ENCODE measurements at regions not wholly inside any gene's neighbourhood (a gene's known extent, or its start where the extent isn't known, plus 50 kb on each side); places are given as distances from the start of the nearest gene placed in this dataset.

DNA sequence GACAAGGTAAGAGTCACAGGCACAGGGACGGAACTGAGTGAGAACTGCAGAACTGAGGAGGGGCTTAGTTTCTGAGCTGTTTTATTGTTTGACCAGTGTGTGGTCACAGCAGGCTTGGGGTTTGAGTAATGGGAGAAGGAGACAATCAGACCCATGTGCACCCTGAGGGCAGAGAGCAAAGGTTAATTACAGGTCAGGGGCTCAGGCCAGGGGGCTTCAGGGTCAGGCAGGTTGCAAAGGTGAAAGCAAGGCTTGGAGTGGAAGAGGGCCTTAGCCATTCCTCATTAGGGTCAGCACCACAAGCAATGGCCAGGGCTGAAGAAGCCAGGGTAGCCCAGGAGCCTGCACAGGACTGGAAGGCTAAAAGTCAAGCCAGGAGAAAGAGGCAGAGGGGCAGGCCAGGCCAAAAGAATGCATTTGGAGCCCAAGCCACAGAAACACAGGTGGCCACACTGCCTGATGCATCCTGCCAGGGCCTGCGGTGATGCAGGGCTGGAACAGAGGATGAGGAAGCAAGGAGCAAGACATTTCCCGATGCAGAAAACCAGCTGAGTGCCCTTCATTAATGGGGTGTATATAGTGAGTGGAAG, 209.8 kb upstream of the GYPC start:
- TF ChIP-seq, protein P1, sequence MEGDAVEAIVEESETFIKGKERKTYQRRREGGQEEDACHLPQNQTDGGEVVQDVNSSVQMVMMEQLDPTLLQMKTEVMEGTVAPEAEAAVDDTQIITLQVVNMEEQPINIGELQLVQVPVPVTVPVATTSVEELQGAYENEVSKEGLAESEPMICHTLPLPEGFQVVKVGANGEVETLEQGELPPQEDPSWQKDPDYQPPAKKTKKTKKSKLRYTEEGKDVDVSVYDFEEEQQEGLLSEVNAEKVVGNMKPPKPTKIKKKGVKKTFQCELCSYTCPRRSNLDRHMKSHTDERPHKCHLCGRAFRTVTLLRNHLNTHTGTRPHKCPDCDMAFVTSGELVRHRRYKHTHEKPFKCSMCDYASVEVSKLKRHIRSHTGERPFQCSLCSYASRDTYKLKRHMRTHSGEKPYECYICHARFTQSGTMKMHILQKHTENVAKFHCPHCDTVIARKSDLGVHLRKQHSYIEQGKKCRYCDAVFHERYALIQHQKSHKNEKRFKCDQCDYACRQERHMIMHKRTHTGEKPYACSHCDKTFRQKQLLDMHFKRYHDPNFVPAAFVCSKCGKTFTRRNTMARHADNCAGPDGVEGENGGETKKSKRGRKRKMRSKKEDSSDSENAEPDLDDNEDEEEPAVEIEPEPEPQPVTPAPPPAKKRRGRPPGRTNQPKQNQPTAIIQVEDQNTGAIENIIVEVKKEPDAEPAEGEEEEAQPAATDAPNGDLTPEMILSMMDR (IDR thresholded peaks at IDR 0.05), result no peak
- Mint-ChIP-seq H3K27ac (no peak overlapping the region), H3K4me1 (no peaks in the 10 kb centered on the region), H3K36me3 (no peaks in the 10 kb centered on the region), H3K9me3 (peaks cover 3 to 12% (median 5%) of the 10 kb centered on the region in 7 donors), H3K4me3 (no peak overlapping the region), H3K27me3 (ENCODE audit: low read depth in 3 of 3) (peaks cover 0 to 6% (median 4%) of the 10 kb centered on the region in 3 donors)
- Histone ChIP-seq H3K9me3 (replicated peaks in 1 of 2; ENCODE audit: control insufficient read depth in 1 of 2, insufficient read depth in 1 of 2, low read length in 2 of 2) (peaks cover 0 to 7% of the 10 kb centered on the region in 2 donors), H3K4me1 (ENCODE audit: control insufficient read depth in 1 of 2, insufficient read depth in 2 of 2, low read length in 2 of 2) (no peaks in the 10 kb centered on the region), H3K4me3 (replicated peaks in 1 of 3; ENCODE audit: low read depth in 2 of 3, low read length in 3 of 3) (no peak overlapping the region), H3K79me2 (ENCODE audit: insufficient read depth, low read length) (no peaks in the 10 kb centered on the region), H2AFZ (ENCODE audit: insufficient read depth, low read depth, low read length, poor library complexity, severe bottlenecking) (no peak overlapping the region), H4K20me1 (ENCODE audit: insufficient read depth, low read length) (no peaks in the 10 kb centered on the region), H3K27ac (ENCODE audit: low read depth in 1 of 2, low read length in 2 of 2) (no peak overlapping the region), H3K9ac (ENCODE audit: insufficient read depth, low read length, poor library complexity, severe bottlenecking) (no peak overlapping the region), H3K27me3 (ENCODE audit: control insufficient read depth in 2 of 2, insufficient read depth in 2 of 2, low read length in 2 of 2) (no peaks in the 10 kb centered on the region), H3K36me3 (replicated peaks in 1 of 2; ENCODE audit: control insufficient read depth in 1 of 2, insufficient read depth in 2 of 2, low read length in 2 of 2) (no peaks in the 10 kb centered on the region), H3K4me2 (replicated peaks; ENCODE audit: extremely low read depth, low read length, poor library complexity, severe bottlenecking) (no peak overlapping the region)
- WGBS (ENCODE audit: insufficient coverage), result 88% methylated on average over 3 of the region's 3 CpGs
- intact Hi-C loops (cut with micrococcal nuclease), result no loop called here
- DNase-seq, result no peak

- H4K20me1 ChIP-seq (ENCODE audit: insufficient read depth, low read length), result no peaks in the 10 kb centered on the region
- no peaks in the 10 kb centered on the region for H3K36me3 ChIP-seq (replicated peaks in 1 of 2; ENCODE audit: control insufficient read depth in 1 of 2, insufficient read depth in 2 of 2, low read length in 2 of 2)
- peaks cover 0 to 5% (median 4%) of the 10 kb centered on the region in 3 donors for H3K27me3 Mint-ChIP-seq (ENCODE audit: low read depth in 3 of 3)
- intact Hi-C loops (cut with micrococcal nuclease), result no loop called here
- no peak overlapping the region for H3K4me3 Mint-ChIP-seq
- no peak overlapping the region for H3K27ac ChIP-seq (ENCODE audit: low read depth in 1 of 2, low read length in 2 of 2)
- no peaks in the 10 kb centered on the region for H3K27me3 ChIP-seq (ENCODE audit: control insufficient read depth in 2 of 2, insufficient read depth in 2 of 2, low read length in 2 of 2)
- H3K4me1 ChIP-seq (ENCODE audit: control insufficient read depth in 1 of 2, insufficient read depth in 2 of 2, low read length in 2 of 2), result no peaks in the 10 kb centered on the region
- no peak for DNase-seq
- no peaks in the 10 kb centered on the region for H3K4me1 Mint-ChIP-seq
- H2AFZ ChIP-seq (ENCODE audit: insufficient read depth, low read depth, low read length, poor library complexity, severe bottlenecking), result no peak overlapping the region
- H3K4me3 ChIP-seq (replicated peaks in 1 of 3; ENCODE audit: low read depth in 2 of 3, low read length in 3 of 3), result no peak overlapping the region
- H3K27ac Mint-ChIP-seq, result no peak overlapping the region
- no peaks in the 10 kb centered on the region for H3K79me2 ChIP-seq (ENCODE audit: insufficient read depth, low read length)
- no peak overlapping the region for H3K9ac ChIP-seq (ENCODE audit: insufficient read depth, low read length, poor library complexity, severe bottlenecking)
- H3K36me3 Mint-ChIP-seq, result no peaks in the 10 kb centered on the region
- H3K4me2 ChIP-seq (replicated peaks; ENCODE audit: extremely low read depth, low read length, poor library complexity, severe bottlenecking), result no peak overlapping the region
- H3K9me3 ChIP-seq (replicated peaks in 1 of 2; ENCODE audit: control insufficient read depth in 1 of 2, insufficient read depth in 1 of 2, low read length in 2 of 2), result peaks cover 0 to 7% of the 10 kb centered on the region in 2 donors
- peaks cover 0 to 8% (median 3%) of the 10 kb centered on the region in 7 donors for H3K9me3 Mint-ChIP-seq
- TF ChIP-seq, protein P1 (IDR thresholded peaks at IDR 0.05), result no peak
- WGBS (ENCODE audit: insufficient coverage), result 75% methylated on average over 2 of the region's 5 CpGs
Measured at GRCh38 chr2:126448611-126449010, 207.3 kb upstream of the GYPC start.
